HG02840 (cell line): ENCODE measurements at regions not wholly inside any gene's neighbourhood (a gene's known extent, or its start where the extent isn't known, plus 50 kb on each side); places are given as distances from the start of the nearest gene placed in this dataset.

Experiments
- ATAC-seq: cut with Tn5 transposase; IDR thresholded peaks from one replicate; pipeline ENCODE4 v1.9.1; 2021; ENCODE audit warnings: mild to moderate bottlenecking, moderate library complexity, moderate number of reproducible peaks; ENCODE audit not compliant: unreplicated experiment, low FRiP score

DNA sequence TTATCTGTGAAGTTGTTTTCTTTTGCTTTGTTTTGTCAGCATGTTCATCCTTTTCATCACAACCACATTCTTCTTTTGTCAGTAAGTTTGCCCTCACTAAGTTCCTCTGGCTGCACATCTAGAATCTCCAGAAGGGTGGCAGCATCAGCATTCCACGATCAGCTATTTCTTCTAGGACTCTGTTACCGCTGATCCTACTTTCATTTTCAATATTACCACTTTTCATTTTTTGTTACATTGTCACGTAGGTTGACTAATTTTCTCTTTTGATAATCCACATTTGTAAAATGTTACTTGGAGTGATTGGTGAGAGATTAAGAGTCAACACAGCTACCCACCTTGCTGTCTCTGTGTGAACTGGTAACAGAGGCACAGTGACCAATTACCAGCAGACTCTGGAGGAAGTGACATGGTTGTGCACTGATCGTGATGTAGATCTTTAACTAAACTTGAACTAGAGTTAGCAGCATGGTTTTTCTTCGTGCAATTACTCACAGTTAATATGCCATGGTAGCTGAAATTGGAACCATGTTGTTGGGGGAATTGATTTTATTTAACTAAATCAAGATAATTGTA lies 307.9 kb upstream of the SLC35B3 start:
- ATAC-seq, result no peak

- ATAC-seq, result no peak
Observed at GRCh38 chr6:8739454-8739853, 304.1 kb upstream of the SLC35B3 start.

DNA sequence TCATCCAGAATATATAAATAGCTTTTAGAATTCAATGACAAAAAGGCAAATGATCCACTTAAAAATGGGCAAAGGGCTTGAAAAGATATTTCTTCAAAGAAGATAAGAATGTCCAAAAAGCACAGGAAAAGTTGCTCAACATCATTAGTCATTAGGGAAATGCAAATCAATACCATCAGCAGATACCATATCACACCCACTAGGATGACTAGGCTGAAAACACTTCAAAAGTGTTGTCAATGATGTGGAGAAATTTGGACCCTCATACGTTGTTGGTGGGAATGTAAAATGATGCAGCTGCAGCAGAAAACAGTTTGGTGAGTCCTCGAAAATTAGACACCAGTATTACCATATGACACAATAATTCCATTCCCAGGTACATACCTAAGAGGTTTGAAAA lies 303.6 kb upstream of the SLC35B3 start:
- no peak for ATAC-seq

DNA sequence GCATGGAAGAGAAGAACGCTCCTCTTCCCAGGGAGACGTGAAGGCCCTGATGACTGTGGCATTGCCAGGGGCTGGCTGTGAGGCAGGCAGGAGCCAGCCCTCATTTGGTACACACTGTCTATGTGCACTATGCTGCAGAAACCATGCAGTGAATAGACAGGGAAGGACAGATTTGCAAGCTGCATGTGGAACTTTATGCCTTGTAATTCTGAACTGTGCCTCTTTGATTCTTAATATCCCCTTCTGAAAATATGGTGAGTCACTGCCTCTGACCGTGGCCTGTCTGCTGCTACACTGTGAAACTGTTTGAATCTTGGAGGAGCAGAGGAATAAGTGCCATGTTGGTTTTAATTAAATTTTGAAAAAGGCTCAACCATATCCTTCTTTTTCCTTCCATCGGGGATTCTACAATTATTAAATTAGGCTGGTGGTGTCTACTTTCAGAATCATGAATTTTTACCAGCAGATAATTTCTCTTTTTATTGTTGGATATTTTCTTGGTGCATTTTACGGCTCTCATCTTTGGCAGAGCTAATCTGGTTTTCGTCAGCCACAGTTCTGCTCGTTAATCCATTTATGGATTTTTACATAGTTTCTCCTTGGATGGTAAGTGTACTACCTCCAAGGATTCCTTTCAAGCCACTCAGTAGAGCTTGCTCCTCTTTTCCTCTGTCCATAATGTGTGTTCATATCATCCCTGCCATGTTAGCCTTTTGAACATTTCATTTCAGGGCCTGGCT lies 301.0 kb upstream of the SLC35B3 start:
- no peak for ATAC-seq

- ATAC-seq, result no peak
Observed at GRCh38 chr6:8733879-8734278, 298.5 kb upstream of the SLC35B3 start.

- no peak for ATAC-seq
Observed at GRCh38 chr6:8731874-8732273, 296.5 kb upstream of the SLC35B3 start.

DNA sequence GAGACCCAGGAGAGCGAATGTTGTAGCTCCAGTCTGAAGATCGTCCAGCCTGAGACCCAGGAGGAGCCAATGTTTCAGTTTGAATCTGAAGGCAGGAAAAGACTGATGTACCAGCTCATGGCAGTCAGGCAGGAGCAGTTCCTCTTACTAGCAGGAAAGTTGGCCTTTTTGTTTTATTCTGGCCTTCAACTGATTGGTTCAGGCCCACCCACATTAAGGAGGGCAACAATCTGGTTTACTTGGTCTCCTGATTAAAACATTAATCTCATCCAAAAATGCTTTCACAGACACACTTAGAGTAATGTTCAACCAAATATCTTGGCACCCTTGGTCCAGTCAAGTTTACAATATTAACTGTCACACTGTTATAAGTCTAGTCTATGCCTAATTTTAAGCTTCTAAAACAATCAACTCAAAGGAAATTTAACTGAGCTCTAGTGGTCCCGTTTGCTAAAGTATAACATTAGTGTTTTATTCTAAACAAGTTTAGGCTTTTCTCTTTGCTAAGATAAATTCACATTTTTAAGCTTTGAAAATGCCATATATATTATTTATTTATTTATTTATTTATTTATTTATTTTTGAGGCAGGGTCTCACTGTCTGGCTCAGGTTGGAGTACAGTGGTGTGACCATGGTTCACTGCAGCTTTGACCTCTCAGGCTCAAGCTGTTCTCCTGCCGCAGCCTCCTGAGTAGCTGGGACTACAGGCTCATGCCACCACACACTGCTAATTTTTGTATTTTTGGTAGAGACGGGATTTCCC lies 275.5 kb upstream of the SLC35B3 start:
- ATAC-seq, result no peak

DNA sequence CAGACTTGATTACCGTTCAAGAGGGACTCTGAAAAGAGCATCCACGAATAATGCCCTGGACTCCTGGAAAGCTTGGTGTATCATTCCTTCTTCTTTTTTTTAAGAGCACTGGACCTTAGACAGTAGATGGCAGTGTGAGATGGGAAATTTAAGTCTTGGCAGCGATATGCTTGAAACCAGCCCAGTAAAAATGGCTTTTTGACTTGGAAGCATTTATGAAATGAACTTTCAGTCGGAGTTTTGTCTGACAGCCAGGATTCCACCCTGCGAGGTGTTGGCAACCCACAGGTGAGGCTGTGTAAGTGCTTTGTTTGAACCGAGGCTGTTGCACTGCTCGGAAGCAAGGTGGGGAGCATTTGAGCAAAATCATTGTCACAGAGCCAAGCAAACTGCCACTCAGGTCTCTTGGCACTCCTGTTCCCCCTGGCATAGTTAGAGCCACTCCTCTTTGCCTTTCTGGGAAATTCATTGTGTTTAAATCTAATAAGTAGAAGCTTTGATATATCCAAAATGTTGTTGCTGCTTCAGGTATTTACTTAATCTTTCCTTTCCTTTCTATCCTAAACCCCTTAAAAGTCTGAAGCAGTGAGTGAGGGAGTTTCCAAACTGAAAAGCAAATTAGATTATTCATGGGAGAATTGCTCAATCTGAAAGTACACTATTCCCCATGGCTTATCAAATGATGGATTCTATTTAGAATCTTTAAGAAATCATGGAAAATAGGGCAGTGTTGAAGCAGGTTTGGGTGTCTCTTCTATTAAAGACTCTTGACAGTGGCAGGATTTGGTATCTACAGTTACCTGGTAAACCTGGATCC lies 272.8 kb upstream of the SLC35B3 start:
- ATAC-seq, result no peak

DNA sequence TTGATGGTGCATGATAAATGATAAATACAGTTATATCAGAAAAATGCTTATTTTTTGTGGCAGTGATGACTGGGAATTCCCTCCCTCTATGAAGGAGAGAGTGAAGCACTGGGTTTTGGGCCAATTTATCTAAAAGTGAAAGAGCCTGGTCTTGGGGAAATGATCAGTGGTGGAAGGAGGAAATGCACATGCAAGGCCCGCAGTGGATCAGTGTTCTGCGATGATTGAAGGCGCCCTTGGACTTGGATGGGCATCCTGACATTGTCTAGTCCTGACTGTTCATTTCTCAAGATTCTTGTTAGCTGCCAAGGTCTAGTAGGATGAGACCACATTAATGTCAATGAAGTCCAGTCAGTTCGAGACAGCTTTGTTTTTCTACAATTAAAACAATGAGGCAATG lies 272.0 kb upstream of the SLC35B3 start:
- no peak for ATAC-seq

DNA sequence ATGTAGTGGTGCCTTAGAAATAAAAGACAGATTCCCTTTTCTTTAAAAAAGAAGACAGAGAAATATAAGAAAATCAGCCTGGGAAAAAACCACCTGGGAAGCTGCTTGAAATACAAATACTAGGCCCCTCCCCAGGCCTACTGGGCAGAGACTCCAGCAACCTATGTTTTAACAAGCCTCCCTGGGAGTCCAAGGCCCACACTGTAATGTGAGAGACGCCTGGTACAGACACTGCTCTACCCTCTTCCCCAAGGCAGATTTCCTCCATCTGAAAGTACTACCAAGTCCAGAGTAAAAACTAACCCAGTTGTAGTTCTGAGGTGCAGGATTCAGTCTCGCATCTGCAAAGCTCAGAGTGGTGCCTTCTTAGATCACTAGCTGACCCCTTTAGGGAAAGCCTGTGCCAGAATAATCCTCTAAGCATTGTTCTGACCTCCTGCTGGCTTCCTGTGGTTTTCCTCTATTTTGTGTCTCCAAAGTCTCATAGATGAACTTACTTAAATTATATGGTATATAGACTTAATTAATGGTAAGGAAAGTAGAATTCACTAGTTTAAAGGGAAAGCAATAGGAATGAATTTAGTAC lies 270.2 kb upstream of the SLC35B3 start:
- ATAC-seq, result no peak

- no peak for ATAC-seq
Observed at GRCh38 chr6:8703059-8703458, 267.7 kb upstream of the SLC35B3 start.

DNA sequence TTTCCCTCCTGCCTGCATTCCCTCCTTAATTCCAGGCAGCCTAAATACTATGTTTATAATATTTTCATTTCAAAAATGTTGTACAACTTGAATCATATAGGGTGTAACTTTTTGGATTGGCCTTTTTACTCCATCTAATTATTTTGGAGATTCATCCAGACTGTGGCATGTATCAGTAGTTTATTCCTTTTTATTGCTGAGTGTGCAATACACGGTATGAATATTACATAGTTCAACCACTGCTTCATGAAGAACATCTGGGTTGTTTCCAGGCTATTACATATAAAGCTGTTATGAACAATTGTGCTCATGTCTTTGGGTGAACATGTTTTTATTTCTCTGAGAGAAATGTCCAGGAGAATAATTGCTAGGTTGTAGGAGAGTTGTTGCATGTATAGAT lies 253.5 kb upstream of the SLC35B3 start:
- ATAC-seq, result no peak

DNA sequence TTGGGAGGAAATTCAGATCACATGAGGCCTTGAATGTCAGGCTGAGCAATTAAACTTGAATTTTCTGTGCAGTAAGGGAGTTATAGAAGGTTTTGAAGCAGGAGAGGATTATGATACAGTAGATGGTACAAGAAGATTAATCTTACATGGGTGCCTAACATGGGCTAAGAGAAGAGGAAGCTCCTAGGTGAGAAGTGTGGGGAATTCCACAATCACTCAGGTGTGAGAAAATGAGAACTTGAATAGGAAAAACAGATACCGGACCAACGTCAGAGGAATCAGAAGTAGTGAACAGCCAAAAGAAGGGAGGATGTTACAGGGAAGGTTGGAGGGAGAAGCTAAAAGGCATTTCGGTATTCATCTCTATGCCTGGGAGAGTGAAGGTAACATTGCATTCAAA lies 250.7 kb upstream of the SLC35B3 start:
- ATAC-seq, result no peak

- ATAC-seq, result no peak
Observed at GRCh38 chr6:8683204-8683603, 247.9 kb upstream of the SLC35B3 start.

GRCh38 chr6:8679823-8680222 lies 244.5 kb upstream of the SLC35B3 start:
- ATAC-seq, result no peak

GRCh38 chr6:8678466-8678865 lies 243.1 kb upstream of the SLC35B3 start:
- ATAC-seq, result no peak

- no peak for ATAC-seq
Observed at GRCh38 chr6:8674126-8674525, 238.8 kb upstream of the SLC35B3 start.

DNA sequence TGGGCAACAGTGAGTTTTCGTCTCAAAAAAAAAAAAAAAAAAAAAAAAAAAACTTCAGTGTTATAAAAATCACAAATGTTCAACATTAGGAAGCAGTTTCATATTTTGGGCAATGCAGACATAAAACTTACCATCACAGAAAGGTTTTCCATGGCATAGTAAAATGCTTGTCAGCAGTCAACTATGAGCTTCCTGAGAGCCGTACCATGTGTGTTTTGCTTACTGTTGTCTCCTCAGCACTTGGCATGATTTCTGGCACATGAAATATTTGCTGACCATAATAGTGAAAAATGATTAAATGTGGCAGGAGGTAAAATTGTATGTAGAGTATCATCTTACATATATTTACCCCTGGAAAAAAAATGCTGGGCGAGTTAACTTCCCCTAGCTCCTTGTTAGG lies 237.5 kb upstream of the SLC35B3 start:
- no peak for ATAC-seq

- ATAC-seq, result no peak
Observed at GRCh38 chr6:8670792-8671191, 235.4 kb upstream of the SLC35B3 start.

DNA sequence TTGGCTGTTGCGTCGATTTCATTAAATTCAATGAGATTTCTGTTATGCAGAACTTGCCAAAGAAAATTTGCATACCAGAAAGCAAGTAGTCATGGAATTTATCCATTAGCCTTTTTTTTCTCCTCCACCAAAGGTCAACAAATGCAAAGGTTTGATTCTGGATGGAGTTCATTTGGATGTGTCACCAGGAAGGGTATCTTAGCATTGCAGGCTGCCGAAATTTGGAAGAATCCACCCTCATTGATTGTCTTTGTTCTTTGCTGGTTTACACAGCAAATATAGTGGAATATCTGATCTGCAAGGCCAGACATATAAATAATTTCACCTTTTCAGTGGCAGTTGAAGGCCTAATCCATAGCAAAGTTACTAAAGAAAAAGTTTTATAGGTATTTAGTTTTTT lies 229.4 kb upstream of the SLC35B3 start:
- no peak for ATAC-seq

GRCh38 chr6:8664070-8664469 lies 228.7 kb upstream of the SLC35B3 start:
- no peak for ATAC-seq
